Osteocyte (in vitro differentiated cells): ENCODE measurements at regions not wholly inside any gene's neighbourhood (a gene's known extent, or its start where the extent isn't known, plus 50 kb on each side); places are given as distances from the start of the nearest gene placed in this dataset.

Experiments
- DNase-seq: peaks from one replicate; pipeline ENCODE4 v3.0.0; 2021; ENCODE audit warnings: mixed read lengths; ENCODE audit not compliant: unreplicated experiment; ENCODE audit errors: extremely low spot score
- H3K27ac Mint-ChIP-seq: one replicate; pipeline ENCODE4 v1.8.0; 2021; ENCODE audit warnings: mild to moderate bottlenecking, mixed read lengths; ENCODE audit not compliant: unreplicated experiment
- H3K27me3 Mint-ChIP-seq: one replicate; pipeline ENCODE4 v1.8.0; 2021; ENCODE audit warnings: mixed read lengths; ENCODE audit not compliant: unreplicated experiment
- H3K36me3 Mint-ChIP-seq: one replicate; pipeline ENCODE4 v1.8.0; 2021; ENCODE audit warnings: mixed read lengths; ENCODE audit not compliant: unreplicated experiment
- H3K4me1 Mint-ChIP-seq: one replicate; pipeline ENCODE4 v1.8.0; 2021; ENCODE audit warnings: mixed read lengths; ENCODE audit not compliant: unreplicated experiment
- H3K4me3 Mint-ChIP-seq: one replicate; pipeline ENCODE4 v1.8.0; 2021; ENCODE audit warnings: mild to moderate bottlenecking, moderate library complexity, mixed read lengths; ENCODE audit not compliant: unreplicated experiment
- H3K9me3 Mint-ChIP-seq: one replicate; pipeline ENCODE4 v1.8.0; 2021; ENCODE audit warnings: mixed read lengths; ENCODE audit not compliant: unreplicated experiment
- TF ChIP-seq, protein P1 (sequence below): fragments of 200-600 bp; sonication (generic); IDR thresholded peaks from 2 replicates; pipeline ENCODE4 v1.5.0; 2021; ENCODE audit warnings: antibody characterized with exemption, mild to moderate bottlenecking, moderate library complexity

DNA sequence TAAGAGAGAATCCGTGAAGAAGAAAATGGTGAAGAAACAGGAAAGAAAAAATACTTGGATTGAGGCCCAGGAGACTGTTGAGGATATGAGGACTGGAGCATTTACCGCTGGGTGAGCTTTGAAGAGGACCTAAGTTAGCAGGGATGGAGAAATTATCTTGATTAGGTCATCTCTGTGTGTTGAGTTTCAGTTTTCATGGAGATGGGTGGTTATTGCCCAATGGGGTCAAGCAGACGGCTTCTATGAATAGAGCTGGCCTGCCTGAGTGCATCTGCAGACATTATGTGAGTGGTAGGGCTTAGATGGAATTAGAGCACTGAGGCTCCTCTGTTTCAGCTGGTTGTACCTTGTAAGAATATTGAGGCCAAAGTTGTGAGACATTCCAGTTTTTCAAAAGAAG, 245.4 kb upstream of the FBXL7 start:
- peaks cover 20% of the 10 kb centered on the region for H3K4me1 Mint-ChIP-seq
- no peaks in the 10 kb centered on the region for H3K9me3 Mint-ChIP-seq
- no peak for DNase-seq
- H3K4me3 Mint-ChIP-seq = no peak overlapping the region
- no peak overlapping the region for H3K27ac Mint-ChIP-seq
- no peaks in the 10 kb centered on the region for H3K36me3 Mint-ChIP-seq
- H3K27me3 Mint-ChIP-seq = no peaks in the 10 kb centered on the region
- TF ChIP-seq, protein P1, sequence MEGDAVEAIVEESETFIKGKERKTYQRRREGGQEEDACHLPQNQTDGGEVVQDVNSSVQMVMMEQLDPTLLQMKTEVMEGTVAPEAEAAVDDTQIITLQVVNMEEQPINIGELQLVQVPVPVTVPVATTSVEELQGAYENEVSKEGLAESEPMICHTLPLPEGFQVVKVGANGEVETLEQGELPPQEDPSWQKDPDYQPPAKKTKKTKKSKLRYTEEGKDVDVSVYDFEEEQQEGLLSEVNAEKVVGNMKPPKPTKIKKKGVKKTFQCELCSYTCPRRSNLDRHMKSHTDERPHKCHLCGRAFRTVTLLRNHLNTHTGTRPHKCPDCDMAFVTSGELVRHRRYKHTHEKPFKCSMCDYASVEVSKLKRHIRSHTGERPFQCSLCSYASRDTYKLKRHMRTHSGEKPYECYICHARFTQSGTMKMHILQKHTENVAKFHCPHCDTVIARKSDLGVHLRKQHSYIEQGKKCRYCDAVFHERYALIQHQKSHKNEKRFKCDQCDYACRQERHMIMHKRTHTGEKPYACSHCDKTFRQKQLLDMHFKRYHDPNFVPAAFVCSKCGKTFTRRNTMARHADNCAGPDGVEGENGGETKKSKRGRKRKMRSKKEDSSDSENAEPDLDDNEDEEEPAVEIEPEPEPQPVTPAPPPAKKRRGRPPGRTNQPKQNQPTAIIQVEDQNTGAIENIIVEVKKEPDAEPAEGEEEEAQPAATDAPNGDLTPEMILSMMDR = no peak

DNA sequence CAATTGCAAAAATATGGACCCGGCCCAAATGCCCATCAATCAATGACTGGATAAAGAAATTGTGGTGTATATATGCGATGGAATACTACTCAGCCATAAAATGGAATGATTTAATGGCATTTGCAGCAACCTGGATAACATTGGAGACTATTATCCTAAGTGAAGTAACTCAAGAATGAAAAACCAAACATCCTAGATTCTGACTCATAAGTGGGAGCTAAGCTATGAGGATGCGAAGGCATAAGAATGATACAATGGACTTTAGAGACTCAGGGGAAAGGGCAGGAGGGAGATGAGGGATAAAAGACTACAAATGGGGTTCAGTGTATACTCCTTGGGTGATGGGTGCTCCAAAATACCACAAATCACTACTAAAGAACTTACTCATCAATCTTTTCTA, 247.6 kb upstream of the FBXL7 start:
- H3K4me3 Mint-ChIP-seq = no peak overlapping the region
- no peaks in the 10 kb centered on the region for H3K27me3 Mint-ChIP-seq
- H3K36me3 Mint-ChIP-seq = no peaks in the 10 kb centered on the region
- no peaks in the 10 kb centered on the region for H3K9me3 Mint-ChIP-seq
- no peak for DNase-seq
- TF ChIP-seq, protein P1 = no peak
- H3K27ac Mint-ChIP-seq = no peak overlapping the region
- peaks cover 25% of the 10 kb centered on the region for H3K4me1 Mint-ChIP-seq

DNA sequence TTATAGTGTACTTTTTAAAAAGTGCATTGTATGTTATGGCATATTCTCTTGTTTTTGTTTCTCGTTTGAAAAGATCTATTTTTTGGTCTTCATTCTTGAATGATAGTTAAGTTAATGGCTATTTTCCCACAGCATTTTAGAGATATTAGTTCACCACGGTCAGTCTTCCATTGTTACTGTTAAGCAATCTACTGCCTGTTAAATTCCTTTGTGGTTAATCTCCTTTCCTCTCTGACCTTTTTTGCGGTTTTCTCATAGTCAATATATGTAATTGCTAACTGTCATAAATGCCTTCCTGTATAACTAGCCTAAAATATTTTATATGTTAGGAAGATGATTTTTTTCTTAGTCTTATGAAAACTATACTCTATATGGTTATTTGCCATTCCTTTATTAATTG, 250.8 kb upstream of the FBXL7 start:
- DNase-seq = no peak
- H3K36me3 Mint-ChIP-seq = peaks cover 9% of the 10 kb centered on the region
- H3K4me1 Mint-ChIP-seq = peaks cover 26% of the 10 kb centered on the region
- peaks cover 14% of the 10 kb centered on the region for H3K9me3 Mint-ChIP-seq
- no peak overlapping the region for H3K4me3 Mint-ChIP-seq
- peak overlapping the region; percentile 56 for H3K27ac Mint-ChIP-seq
- TF ChIP-seq, protein P1 = no peak
- no peaks in the 10 kb centered on the region for H3K27me3 Mint-ChIP-seq

DNA sequence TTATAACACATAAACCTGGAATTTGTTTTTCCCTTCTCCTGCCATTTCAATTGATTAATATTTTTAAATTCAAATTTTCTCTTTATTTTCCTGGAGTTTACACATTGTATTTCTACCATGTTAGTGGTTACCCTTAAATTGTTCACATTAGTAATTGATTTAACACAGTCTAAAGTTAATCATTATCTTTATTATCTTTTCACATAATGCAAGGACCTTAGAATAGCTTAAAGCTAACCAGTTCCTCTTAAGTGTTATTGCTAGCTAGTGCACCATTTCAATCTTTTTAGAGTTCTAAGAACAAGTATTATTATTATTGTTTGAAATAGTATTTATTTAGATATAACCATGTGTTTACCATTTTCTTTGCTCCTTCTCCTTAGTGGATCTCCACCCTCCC, 251.2 kb upstream of the FBXL7 start:
- peaks cover 9% of the 10 kb centered on the region for H3K36me3 Mint-ChIP-seq
- peak overlapping the region; percentile 56 for H3K27ac Mint-ChIP-seq
- H3K27me3 Mint-ChIP-seq = no peaks in the 10 kb centered on the region
- H3K4me1 Mint-ChIP-seq = peaks cover 26% of the 10 kb centered on the region
- DNase-seq = no peak
- H3K9me3 Mint-ChIP-seq = peaks cover 14% of the 10 kb centered on the region
- H3K4me3 Mint-ChIP-seq = no peak overlapping the region
- TF ChIP-seq, protein P1 = no peak

DNA sequence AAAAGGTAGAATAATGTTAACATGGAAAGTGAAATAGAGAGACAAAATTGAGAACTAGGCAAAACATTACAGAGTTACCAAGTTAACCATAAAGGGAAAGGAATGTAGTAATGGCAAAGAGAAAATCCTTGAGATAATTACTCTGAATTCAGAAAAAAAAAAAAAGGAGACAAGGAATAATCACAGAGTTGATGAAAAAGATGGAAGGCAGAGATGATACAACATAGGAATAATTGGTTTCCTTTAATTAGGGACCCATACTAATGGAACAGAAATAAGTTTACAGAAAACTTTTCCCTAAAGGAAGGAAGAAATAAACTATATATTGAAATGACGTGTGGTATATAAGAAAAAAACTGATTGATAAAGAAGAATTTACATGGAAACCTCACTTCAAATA, 254.1 kb upstream of the FBXL7 start:
- no peak overlapping the region for H3K27ac Mint-ChIP-seq
- TF ChIP-seq, protein P1 = no peak
- H3K9me3 Mint-ChIP-seq = peaks cover 14% of the 10 kb centered on the region
- no peak overlapping the region for H3K4me3 Mint-ChIP-seq
- H3K4me1 Mint-ChIP-seq = peaks cover 30% of the 10 kb centered on the region
- no peaks in the 10 kb centered on the region for H3K27me3 Mint-ChIP-seq
- DNase-seq = no peak
- peaks cover 9% of the 10 kb centered on the region for H3K36me3 Mint-ChIP-seq
